HG02759 (cell line): ENCODE measurements at regions not wholly inside any gene's neighbourhood (a gene's known extent, or its start where the extent isn't known, plus 50 kb on each side); places are given as distances from the start of the nearest gene placed in this dataset.

Experiments
- ATAC-seq: cut with Tn5 transposase; IDR thresholded peaks from one replicate; pipeline ENCODE4 v1.9.1; 2021; ENCODE audit warnings: mild to moderate bottlenecking, moderate library complexity; ENCODE audit not compliant: unreplicated experiment

- ATAC-seq, result no peak
Observed at GRCh38 chr4:162392946-162393345, 229.1 kb upstream of the FSTL5 start.

- ATAC-seq, result no peak
Observed at GRCh38 chr4:162366146-162366545, 202.3 kb upstream of the FSTL5 start.

- no peak for ATAC-seq
Observed at GRCh38 chr4:162364651-162365050, 200.9 kb upstream of the FSTL5 start.

- no peak for ATAC-seq
Observed at GRCh38 chr4:162360369-162361149, 196.8 kb upstream of the FSTL5 start.

GRCh38 chr4:162356181-162356580 is 192.4 kb upstream of the FSTL5 start:
- ATAC-seq, result no peak

- no peak for ATAC-seq
Observed at GRCh38 chr4:162352580-162353107, 188.8 kb upstream of the FSTL5 start.

GRCh38 chr4:162350331-162350730 is 186.5 kb upstream of the FSTL5 start:
- ATAC-seq, result no peak

- ATAC-seq, result no peak
Observed at GRCh38 chr4:162349395-162349794, 185.6 kb upstream of the FSTL5 start.

- no peak for ATAC-seq
Observed at GRCh38 chr4:162347842-162348213, 184.0 kb upstream of the FSTL5 start.

GRCh38 chr4:162347156-162347841 is 183.5 kb upstream of the FSTL5 start:
- ATAC-seq, result no peak

- ATAC-seq, result no peak
Observed at GRCh38 chr4:162343967-162344366, 180.2 kb upstream of the FSTL5 start.

GRCh38 chr4:162341533-162341932 is 177.7 kb upstream of the FSTL5 start:
- no peak for ATAC-seq

GRCh38 chr4:162323919-162324318 is 160.1 kb upstream of the FSTL5 start:
- ATAC-seq, result no peak

GRCh38 chr4:162322054-162322453 is 158.3 kb upstream of the FSTL5 start:
- no peak for ATAC-seq

- ATAC-seq, result no peak
Observed at GRCh38 chr4:162285753-162286152, 122.0 kb upstream of the FSTL5 start.

GRCh38 chr4:162282684-162283083 is 118.9 kb upstream of the FSTL5 start:
- no peak for ATAC-seq

- peak; percentile 86 for ATAC-seq
Observed at GRCh38 chr4:162274354-162274753, 110.6 kb upstream of the FSTL5 start.

- ATAC-seq, result no peak
Observed at GRCh38 chr4:162272215-162272614, 108.4 kb upstream of the FSTL5 start.

- ATAC-seq, result no peak
Observed at GRCh38 chr4:162268911-162269310, 105.1 kb upstream of the FSTL5 start.

- ATAC-seq, result no peak
Observed at GRCh38 chr4:162265802-162266201, 102.0 kb upstream of the FSTL5 start.

GRCh38 chr4:162245051-162245450 is 81.3 kb upstream of the FSTL5 start:
- ATAC-seq, result no peak

- ATAC-seq, result no peak
Observed at GRCh38 chr4:162241857-162242256, 78.1 kb upstream of the FSTL5 start.
